ENCODE measurements at regions not wholly inside any gene's neighbourhood (a gene's known extent, or its start where the extent isn't known, plus 50 kb on each side); places are given as distances from the start of the nearest gene placed in this dataset.

DNA sequence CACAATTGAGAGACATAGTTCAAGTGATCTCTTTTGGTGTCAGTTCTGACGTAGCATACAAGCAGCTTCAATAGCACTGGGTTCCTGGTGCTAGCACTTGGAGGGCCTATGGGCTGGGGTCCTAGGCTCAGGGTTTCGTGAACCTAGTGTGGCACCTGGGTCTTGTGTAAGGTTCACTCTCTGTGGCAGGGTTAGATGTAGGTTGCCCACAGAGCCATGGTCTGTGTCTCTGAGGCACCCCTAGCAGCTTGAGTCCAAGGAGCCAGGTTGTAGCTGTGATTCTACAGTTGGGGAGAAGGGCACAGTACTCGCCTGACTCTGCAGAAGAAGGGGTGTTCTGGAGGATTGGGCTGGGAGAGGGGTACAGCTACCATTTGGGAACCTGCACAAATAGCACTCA lies 282.6 kb upstream of the LRRC3B start:
- no peak overlapping the region for H3K4me3 ChIP-seq
- no peak overlapping the region for H3K27ac ChIP-seq
- no peaks in the 10 kb centered on the region for H3K27me3 ChIP-seq
- intact Hi-C loops (cut with DNase I; ENCODE audit: low total_unique reads): no loop called here
- H3K36me3 ChIP-seq: no peaks in the 10 kb centered on the region
- WGBS, 5 donors: 79 to 90% (median 87%) methylated on average over 3 of the region's 3 CpGs
- no peaks in the 10 kb centered on the region for H3K4me1 ChIP-seq
- TF ChIP-seq EP300 (IDR thresholded peaks at IDR 0.05) (no peak), POLR2AphosphoS5 (IDR thresholded peaks at IDR 0.05) (no peak), POLR2A (IDR thresholded peaks at IDR 0.05) (no peak), CTCF (IDR thresholded peaks at IDR 0.05) (no peak)
- no peak for DNase-seq
- H3K9me3 ChIP-seq: no peaks in the 10 kb centered on the region

DNA sequence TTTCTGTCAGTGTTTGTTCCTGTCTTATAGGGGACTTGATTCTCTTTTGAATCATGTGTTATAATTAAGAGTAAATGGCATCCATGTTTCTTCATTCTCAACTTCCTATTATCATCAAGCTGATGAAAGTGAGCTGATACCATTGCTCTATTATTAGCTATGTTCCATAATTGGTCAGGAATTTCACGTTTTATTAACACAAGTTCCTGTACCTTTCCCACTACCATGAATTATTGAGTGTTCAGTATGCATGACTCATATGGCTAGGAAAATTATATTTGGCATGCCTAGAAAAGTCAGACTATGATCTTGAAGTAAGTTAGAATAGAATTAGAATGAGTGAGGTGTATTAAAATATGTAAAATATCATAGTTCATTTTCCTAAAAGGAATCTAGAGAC lies 278.9 kb upstream of the LRRC3B start:
- H3K9me3 ChIP-seq: peaks cover 0 to 13% (median 3%) of the 10 kb centered on the region in 4 donors
- WGBS, 5 donors: 46 to 78% (median 71%) methylated on average over 1 of the region's 1 CpG
- no peak overlapping the region for H3K4me3 ChIP-seq
- DNase-seq: no peak
- no peaks in the 10 kb centered on the region for H3K36me3 ChIP-seq
- no peak for TF ChIP-seq CTCF (IDR thresholded peaks at IDR 0.05)
- TF ChIP-seq POLR2AphosphoS5 (IDR thresholded peaks at IDR 0.05): no peak
- no peak for TF ChIP-seq EP300 (IDR thresholded peaks at IDR 0.05)
- TF ChIP-seq POLR2A (IDR thresholded peaks at IDR 0.05): no peak
- no peaks in the 10 kb centered on the region for H3K4me1 ChIP-seq
- intact Hi-C loops (cut with DNase I; ENCODE audit: low total_unique reads): no loop called here
- H3K27ac ChIP-seq: no peak overlapping the region
- H3K27me3 ChIP-seq: no peaks in the 10 kb centered on the region

GRCh38 chr3:26345613-26346012 lies 277.0 kb upstream of the LRRC3B start:
- no peaks in the 10 kb centered on the region for H3K36me3 ChIP-seq
- no peaks in the 10 kb centered on the region for H3K27me3 ChIP-seq
- no peaks in the 10 kb centered on the region for H3K4me1 ChIP-seq
- peaks cover 0 to 31% (median 6%) of the 10 kb centered on the region in 4 donors for H3K9me3 ChIP-seq
- H3K4me3 ChIP-seq: no peak overlapping the region
- H3K27ac ChIP-seq: no peak overlapping the region
- TF ChIP-seq POLR2A (IDR thresholded peaks at IDR 0.05) (no peak), CTCF (IDR thresholded peaks at IDR 0.05) (no peak), POLR2AphosphoS5 (IDR thresholded peaks at IDR 0.05) (no peak), EP300 (IDR thresholded peaks at IDR 0.05) (no peak)
- intact Hi-C loops (cut with DNase I; ENCODE audit: low total_unique reads): no loop called here
- 73 to 83% (median 79%) methylated on average over 10 of the region's 10 CpGs for WGBS, 5 donors
- no peak for DNase-seq

GRCh38 chr3:26346497-26346896 lies 276.1 kb upstream of the LRRC3B start:
- Histone ChIP-seq H3K27me3 (no peaks in the 10 kb centered on the region), H3K27ac (no peak overlapping the region), H3K36me3 (no peaks in the 10 kb centered on the region), H3K9me3 (peaks cover 3 to 38% (median 10%) of the 10 kb centered on the region in 4 donors), H3K4me3 (no peak overlapping the region), H3K4me1 (no peaks in the 10 kb centered on the region)
- 93 to 96% (median 95%) methylated on average over 13 of the region's 13 CpGs for WGBS, 5 donors
- DNase-seq: no peak
- no peak for TF ChIP-seq EP300 (IDR thresholded peaks at IDR 0.05)
- intact Hi-C loops (cut with DNase I; ENCODE audit: low total_unique reads): no loop called here

GRCh38 chr3:26347150-26347549 lies 275.4 kb upstream of the LRRC3B start:
- Histone ChIP-seq H3K4me3 (no peak overlapping the region), H3K27ac (no peak overlapping the region), H3K4me1 (no peaks in the 10 kb centered on the region), H3K9me3 (peaks cover 3 to 38% (median 10%) of the 10 kb centered on the region in 4 donors), H3K36me3 (no peaks in the 10 kb centered on the region), H3K27me3 (no peaks in the 10 kb centered on the region)
- intact Hi-C loops (cut with DNase I; ENCODE audit: low total_unique reads): no loop called here
- WGBS, 5 donors: 96 to 97% (median 97%) methylated on average over 15 to 16 of the region's 16 CpGs
- TF ChIP-seq CTCF (IDR thresholded peaks at IDR 0.05): no peak
- no peak for TF ChIP-seq POLR2A (IDR thresholded peaks at IDR 0.05)
- no peak for DNase-seq

All from stomach (tissue), 8 donors.